ENCODE measurements at regions not wholly inside any gene's neighbourhood (a gene's known extent, or its start where the extent isn't known, plus 50 kb on each side); places are given as distances from the start of the nearest gene placed in this dataset.

DNA sequence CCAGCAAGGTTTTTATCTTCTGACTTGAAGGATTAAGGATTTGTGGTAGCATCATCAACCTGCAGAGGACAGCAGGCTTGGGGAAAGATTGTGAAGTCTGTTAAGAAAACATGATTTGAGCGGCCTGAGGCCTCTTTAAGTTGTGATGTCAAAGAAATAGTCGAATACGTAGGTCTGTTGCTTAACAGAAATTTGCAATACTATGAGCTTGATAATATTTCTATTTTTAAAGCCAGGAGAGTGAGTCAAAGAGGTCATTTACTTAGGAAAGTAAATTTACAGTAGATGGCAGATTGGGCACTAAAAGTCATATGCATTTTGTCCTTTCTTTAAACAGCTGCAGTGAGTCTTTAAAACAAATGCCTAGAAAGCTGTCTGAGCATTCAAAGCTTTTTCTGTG is 336.3 kb downstream of the DIPK2A start:
- no peak for DNase-seq

DNA sequence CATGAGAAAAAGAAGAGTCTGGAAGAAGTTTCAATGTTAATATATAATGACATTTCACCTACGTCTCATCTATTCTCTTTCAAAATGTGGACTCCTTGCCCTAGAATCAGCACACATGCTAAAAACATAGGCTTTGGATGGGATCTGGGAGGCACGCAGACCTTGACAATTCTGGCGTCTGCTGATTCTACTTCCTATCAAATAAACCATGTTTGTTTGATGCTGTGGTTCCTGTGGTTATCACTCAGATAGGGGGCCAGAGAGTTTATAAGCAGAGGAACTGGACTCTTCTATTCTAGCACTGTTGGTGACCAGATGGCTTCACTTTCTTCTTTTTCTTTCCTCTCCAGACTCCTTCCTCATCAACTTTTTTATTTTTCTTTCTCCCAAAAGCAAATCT is 336.8 kb downstream of the DIPK2A start:
- no peak for DNase-seq

DNA sequence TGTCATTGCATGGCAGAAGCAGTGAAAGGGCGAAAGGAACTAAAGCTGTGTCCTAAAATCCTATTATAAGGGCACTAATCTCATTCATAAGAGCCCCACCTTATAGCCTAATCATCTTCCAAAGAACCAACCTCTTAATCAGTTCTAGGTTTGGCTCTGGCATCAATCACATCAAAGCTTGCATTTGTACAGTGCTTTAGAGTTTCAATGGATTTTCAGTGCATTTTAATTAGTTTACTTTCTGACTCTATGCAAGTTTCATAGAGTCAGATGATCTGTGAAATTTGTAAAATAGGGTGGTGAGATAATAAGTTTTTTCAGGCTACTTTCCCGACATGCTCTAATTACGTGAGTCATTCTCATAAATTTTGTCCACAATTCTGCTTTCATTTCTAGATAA is 341.1 kb downstream of the DIPK2A start:
- DNase-seq = no peak

DNA sequence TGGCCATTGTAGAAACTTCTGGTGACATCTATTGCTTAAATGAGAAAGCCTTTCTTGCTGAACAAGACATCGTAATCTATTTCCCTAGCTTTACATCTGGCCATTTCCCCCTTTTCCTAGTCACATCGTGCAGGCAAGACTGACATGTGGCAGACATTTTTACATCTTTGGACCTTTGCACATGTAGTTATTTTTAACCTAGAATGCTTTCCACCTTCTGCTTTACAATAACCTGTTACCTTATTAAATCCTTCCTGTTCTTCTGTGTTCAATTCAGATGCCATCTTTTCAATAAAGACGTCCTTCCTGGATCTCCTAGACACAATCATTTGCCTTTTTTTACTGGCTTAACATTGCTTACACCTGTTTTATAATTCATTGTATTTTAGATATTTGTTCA is 343.3 kb downstream of the DIPK2A start:
- DNase-seq = no peak

DNA sequence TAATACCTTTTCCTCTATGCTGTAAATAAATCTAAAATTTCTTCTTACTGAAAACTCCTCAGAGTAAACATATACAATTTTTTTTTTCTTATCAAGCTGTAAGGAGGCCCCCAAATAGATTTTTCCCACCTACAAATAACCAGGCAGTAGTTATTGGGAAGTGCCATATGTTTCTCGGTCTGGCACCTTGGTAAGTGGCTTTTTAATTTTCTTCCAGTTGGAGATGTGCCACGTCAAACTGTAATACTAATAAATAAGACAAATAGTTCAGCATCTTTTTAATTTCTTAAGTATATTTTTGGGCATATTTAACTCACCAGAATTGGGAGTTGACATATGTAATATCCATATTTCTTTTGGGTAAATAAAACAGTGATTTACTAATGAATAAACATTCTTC is 346.3 kb downstream of the DIPK2A start:
- DNase-seq = no peak

DNA sequence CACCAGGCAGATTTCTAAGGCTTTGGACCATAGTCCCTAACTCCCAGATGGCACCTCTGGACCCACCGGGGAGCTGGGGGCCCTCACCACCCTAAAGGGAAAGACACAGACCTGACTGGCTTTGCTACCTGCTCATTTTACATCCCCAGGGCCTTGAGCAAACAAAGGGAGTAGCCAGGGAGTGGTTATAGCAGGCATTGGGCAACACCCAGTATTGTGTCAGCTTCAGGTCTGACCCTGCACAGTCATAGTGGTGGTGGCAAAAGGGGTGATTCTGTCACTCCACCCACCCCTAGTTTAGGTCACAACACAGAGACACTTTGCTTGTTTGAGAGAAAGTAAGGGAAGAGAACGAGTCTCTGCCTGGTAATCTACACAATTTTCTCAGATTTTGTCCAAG is 352.5 kb downstream of the DIPK2A start:
- DNase-seq = no peak

DNA sequence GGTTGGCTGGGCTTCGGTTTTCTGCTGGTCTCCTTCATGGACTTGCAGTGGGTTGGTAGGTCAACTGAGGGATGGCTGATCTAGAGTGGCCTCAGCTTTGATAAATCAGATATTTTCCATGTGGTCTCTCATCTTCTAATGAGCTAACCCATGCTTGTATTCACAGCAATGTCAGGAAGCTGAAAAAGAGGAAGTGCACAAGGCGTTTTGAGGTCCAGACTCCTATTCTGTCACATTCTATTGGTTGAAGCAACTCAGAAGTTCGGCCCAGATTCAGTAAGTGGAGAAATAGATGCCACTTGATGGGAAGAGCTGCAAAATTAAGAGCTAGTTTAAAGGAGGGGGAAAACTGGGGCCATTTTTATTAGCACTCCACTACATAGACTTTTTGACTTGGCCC is 361.2 kb downstream of the DIPK2A start:
- no peak for DNase-seq

DNA sequence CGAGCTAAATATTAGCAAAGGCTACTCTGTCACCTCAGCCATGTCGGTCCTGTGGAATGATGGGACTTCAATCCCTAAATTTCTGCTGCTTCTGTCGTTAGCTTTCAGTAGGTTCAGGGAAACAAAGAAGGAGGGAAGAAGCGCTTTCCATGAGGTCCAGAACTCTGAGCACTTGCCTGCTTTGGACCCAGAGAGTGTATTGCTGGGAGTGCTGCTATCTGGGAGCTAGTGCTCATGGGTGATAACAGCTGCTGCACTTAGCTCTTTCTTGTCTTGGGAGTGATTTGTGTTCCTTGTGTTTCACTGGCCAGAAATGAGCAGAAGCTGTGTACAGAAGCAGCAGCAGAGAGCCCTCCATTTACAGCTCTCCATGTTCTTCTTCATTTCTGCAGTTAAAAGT is 369.8 kb downstream of the DIPK2A start:
- DNase-seq = no peak

DNA sequence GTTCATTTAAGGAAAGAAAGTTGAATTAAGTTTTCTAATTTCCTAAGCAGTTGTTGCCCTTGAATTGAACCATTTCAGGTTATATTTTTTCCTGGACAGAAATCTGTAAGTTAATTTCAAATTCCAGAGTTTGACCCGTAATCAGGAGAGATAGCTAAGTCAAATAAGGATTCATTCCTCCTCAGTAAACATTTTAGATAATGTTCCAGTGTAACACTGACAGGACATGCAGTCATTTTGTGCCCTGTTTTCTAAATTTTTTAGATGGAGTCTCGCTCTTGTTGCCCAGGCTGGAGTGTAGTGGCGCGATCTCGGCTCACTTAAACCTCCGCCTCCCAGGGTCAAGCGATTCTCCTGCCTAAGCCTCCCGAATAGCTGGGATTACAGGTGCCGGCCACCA is 371.7 kb downstream of the DIPK2A start:
- DNase-seq = no peak

DNA sequence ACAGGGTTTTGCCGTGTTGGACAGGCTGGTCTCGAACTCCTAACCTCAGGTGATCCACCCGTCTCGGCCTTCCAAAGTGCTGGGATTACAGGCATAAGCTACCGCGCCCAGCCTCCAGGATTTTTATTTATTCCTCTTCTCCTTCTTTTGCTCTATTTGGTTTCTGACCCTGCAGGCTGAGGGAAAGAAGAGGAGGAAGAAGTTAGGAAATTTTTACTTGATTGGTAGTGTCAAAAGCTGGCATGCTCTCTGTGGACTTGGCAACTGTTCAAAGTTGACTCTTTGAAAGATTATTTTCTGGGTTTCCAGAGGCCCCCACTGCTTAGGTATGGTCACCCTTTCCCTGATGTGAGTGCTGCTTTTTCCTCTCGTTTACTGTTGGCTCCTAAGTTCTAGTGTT is 372.2 kb downstream of the DIPK2A start:
- DNase-seq = no peak

DNA sequence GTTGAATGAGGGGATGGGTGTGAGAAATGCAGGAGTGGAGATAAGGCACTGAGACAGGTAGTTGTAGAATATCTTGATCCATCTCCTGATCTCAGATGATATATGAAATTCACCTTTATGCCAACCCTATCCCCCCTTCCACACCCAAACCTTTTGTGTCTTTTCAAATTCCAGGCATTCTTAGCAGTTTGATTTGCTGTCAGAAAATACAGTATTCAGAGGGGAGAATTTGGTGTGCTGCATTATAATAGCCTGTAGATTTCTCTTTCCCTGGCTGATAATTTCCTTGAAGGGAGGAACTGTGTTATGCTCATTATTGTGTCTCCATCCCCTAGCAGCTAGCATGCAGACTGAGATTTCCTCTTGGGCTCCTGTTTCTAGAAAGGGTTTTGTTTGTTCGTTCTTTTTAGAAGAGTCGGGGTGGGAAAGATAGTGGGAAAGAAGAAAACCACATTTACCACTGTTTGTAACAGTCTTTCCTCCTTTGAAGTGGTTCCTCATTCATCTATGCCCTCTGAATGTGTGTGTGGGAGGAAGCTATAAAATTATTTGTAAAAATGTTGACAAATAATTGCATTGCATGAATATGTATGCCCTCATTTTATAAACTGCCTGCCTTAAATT is 373.4 kb downstream of the DIPK2A start:
- DNase-seq = no peak

DNA sequence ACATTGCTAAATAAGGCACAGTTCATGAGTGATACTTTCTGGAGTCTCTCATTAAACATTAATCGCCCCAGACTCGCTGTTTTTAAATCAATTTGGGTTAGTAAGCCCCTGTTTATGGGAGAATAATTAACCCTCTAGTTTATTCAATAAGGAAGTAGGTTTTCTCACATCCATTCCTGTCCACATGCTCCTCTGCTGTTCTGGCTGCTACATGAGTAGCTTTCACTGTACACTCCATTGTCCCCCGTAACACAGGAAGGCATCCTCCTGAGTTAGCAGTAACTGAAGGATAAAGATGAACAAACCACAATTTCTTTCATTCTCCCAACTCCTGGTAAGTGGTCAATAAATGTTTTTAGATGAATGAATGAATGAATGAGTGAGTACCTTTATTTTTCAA is 378.5 kb downstream of the DIPK2A start:
- no peak for DNase-seq

DNA sequence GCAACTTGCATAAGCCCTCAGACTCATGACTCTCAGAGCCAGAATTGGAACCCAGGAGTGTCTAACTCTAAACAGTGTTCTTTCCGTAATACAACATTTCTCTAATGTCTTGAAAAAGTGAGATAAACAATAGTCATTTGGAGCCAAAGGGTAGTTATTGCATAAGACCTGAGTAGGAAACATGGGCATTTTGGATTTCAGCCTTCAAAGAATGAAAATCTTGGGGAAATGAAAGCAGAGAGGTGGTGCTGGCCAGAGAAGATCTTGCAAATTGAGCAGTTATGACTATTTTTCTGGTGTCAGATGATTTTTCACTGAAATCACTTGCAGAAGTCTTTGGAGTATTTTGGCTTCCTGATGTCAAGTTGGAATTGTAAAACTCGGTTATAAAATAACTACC is 379.4 kb downstream of the DIPK2A start:
- no peak for DNase-seq

DNA sequence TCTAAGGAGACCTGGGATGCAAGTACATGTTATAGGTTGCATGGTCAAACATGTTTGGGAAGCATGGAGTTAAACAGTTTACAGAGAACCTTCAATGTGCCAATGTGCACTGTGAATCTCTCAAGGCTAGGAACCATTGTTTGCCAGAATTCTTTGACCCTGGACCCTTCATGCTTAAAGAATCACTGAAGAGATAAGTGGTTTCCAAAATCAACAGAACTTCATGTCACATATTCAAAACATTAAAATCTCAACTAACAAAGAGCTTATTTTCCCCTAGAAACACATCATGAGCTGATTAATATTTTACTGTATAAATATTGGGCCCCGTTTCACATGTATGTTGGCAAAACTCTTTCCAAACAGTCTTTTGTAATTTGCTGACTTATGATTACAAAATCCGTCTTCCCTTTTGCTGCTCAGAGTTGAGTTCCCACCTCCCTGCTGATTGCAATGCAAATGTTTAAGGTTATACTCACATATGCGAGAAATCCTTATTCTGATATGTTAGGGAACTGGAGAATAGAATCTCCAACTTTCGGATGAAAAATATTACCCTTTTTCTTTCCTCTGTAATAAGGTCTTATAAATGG is 380.2 kb downstream of the DIPK2A start:
- no peak for DNase-seq

DNA sequence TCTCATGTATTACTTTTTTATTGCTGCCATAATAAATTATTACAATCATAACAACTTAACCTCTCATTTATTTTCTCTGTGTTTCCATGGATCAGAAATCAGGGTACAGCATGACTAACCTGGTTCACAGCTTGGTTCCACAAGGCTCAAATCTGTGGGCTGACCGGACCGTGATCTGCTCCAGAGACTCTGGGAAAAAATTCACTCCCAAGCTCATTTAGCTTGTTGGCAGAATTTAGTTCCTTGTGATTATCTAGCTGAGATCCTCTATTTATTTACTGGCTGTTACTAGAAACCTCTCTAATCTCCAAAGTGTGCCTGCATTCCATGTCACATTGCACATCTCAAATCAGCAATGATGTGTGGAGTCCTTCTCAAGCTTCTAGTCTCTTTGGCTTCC is 386.6 kb downstream of the DIPK2A start:
- no peak for DNase-seq

DNA sequence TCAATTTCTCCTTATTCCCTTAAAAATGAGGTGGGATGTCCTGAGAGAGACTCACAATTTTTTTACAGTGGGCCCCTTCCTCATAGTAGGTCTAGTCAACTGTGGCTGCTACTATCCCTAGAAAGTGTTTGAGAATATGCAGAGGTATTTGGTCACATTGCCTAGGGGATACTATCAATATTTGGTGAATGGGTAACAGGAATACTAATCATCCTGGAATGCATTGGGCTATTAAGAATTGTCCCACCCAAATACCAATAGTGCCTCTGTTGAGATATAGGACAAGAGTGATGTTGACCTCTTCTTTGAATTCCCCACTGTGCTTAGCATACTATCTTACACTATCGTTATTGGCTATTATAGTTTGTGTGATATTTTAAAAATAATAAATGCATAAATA is 389.4 kb downstream of the DIPK2A start:
- no peak for DNase-seq

DNA sequence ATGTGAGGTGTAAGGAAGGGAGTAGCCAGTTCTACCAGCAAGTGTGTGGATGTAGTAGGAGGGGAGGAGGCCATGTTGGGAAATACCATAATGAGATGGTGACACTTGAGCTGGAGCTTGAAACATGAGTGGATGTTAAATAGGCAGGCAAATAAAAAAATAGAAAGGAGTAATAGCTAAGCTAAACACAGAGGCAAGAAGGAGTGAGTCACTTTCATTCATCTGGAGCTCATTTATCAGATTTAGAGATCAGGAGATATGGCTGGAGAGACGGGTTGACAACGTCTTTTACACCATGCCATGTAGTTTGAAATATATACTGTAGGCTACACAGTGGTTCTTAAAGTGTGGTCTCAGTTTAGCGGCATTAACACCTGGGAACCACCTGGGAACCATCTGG is 390.5 kb downstream of the DIPK2A start:
- DNase-seq = no peak

DNA sequence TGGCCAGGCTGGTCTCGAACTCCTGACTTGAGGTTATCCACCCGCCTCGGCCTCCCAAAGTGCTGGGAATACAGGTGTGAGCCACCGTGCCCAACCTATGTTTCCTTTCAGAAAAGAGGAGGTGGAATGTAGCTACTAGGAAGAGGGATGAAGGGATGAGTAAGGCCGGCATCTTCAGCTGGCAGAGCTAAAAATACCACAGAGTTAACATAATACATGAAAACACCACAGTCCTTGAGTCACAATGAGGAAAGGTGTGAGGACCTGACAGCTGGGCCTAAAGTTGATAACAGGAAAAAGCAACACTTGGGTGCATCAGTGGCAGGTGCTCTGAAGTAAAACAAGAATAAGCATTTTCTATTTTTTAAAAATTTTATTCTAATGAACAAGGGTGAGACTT is 392.2 kb downstream of the DIPK2A start:
- no peak for DNase-seq

DNA sequence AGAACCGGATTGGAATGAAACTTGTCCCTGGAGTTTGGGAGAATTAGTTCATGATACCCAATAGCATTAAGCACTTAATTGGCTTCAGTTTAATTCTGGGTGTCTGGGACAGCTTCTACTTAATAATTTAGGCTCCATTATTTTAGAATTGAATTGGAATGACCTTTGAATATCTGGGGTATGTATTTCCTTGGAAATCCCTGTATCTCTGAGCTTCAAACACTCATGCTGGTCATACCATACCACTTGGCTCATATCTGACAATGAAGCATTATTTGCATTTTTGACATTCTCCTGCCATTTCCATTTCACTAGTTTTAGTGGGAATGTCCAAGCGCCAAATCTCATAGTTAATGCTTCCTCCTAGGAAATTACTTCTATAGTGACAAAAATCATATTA is 393.1 kb downstream of the DIPK2A start:
- no peak for DNase-seq

DNA sequence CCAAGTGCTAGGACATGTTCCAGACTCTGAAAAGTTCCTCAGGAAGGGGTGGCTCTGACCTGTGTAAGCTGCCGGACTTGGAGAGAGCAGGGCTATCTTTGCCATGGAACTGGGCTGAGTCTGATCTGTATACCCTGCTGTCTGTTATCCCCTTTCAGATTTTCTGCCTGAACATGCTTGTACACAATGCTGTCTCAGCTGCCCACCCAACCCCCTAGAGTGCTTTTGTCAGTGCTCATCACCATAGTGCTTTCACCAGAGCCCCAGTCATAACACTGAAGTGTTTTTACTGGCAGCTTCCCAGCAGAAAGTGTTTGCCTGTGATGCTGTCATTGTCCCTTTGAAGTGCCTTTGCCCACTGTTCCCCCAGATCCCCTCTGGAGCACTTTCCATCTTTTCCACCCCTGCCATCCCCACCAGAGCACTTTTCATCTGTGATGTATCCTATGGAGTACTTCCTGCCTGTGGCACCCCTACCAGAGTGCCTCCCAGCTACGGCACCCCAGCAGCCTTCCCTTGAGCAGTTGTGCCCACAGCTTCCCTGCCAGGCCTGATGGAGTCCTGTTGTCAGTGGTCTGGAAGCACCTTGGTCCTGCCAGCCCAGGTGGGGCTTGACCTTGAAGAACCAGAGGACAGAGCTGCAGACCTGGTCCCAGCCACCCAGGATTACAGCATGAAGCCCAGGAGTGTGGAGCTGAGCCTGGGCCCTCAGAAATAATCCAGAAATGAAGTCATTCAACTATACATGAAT is 397.7 kb downstream of the DIPK2A start:
- no peak for DNase-seq

DNA sequence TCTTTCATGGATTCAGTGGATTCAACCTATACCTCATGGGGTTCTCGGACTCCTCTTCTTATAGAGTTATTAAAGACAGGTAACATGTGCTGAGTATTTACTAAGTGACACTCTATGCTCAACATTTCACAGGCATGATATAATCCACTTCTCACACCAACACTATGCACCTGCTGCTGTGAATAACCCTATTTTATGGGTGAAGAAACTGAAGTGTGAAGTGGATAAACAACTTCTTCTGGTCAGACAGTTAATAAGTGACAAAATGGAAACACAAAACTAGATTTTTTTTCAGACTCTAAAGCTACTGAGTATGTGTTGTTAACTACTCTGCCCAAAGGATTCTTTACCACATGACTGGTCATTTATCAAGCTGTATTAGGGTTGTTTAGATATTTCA is 403.5 kb downstream of the DIPK2A start:
- DNase-seq = no peak

DNA sequence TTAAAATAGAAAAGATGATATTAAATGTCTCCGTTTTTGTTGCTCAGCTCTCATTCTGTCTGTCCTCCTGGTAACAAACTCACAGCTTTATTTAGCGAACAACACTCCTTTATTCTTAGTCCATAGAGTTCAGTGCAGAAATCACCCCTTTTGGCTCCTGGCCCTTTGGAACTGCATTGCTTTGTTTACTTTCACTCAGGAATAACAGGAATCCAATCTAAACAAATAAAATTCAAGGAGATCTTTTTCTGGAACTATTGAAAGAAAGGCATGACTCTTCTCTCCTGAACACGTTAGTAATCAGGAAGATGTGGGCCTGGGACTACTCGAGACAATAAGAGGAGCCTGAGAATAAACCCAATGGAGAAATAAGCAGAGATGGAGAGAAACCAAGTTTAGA is 409.2 kb downstream of the DIPK2A start:
- DNase-seq = no peak

DNA sequence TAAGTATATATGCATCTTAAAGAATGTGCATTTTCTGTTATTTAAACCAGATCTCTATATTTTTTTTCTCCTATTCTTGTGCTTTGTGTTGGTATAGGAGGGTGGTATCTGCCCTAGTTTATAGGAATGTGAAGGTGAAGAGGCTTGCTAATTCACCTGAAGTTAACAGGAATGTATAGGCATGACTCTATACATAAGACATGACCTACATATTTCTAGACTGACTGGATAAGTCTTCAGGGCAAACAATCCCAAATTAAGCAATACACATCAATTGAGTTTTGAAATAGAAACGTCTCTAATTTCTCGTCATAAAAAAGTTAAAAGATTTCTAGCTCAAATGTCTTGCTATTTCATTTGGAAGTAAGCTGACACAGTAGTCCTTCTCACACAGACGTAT is 410.0 kb downstream of the DIPK2A start:
- DNase-seq = no peak

DNA sequence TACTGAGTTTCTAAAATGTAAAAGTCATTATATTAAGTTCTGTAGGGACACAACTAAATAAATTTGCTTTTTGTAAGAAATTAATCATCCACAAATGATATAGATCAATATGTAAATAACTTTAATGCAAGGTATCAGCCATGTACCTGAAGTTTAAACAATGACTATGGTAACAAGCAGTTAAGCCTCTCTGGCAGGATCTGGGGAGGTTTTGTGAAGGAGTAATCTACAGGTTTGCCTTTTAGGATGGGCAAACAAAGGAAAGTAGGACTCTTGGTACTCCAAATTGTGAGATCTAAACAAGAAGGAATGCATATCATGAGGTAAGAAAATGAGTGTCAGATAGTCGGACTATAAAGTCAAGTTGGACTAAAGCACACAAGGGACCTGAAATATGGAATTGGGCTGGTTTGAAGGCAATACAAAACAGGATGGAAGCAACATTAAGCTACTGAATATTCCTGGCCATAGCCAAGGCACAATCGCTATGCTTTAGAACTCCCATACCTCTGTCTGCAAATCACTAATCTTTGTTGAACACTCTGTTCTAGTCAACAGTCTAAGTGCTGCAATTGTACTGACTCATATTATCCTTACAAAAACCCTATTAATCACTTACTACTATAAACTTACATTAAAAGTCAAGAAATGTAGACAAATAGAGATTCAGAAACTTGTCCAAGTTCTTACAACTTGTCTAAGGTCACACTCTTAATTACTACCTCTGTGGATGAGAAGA is 412.8 kb downstream of the DIPK2A start:
- DNase-seq = no peak

Data from SW 1271 (cell line).